ENCODE measurements at regions not wholly inside any gene's neighbourhood (a gene's known extent, or its start where the extent isn't known, plus 50 kb on each side); places are given as distances from the start of the nearest gene placed in this dataset.

DNA sequence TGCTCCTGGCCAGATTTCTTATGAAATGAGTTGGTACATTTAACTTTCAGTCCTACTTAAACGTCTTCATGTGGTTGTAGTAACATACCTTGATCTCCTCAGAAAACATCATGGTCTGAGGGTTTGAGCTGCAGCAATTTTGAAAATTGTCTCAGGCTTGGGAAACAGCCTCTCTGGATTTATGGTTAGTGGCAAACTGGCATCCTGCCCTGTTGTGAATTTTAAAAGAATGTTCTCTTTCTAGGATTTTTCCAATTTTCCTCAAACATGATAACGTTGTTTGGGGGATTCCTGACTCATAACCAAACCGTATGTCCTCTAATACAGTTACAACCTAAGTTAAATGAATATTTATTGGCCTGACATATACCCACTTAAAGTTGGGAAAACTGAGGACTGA is 624.4 kb downstream of the LMO4 start:
- POLR2A ChIA-PET (ENCODE audit: unreplicated experiment): interaction anchor here (0.6 to 0.7 kb wide), 2 partner anchors 235 to 281 kb away, joined by 3 to 5 read pairs; no protein-coding TSS in a partner anchor
- Histone ChIP-seq H3K79me2 (ENCODE audit: low read length) (no peaks in the 10 kb centered on the region), H3K4me3 (ENCODE audit: low read length) (no peak overlapping the region), H3K9ac (ENCODE audit: low read length) (no peak overlapping the region), H3K4me1 (ENCODE audit: insufficient read depth, low read length) (peaks cover 28% of the 10 kb centered on the region), H3K27ac (ENCODE audit: low read length) (no peak overlapping the region), H3K9me3 (ENCODE audit: low read length) (no peaks in the 10 kb centered on the region), H3K27me3 (ENCODE audit: low read length) (no peaks in the 10 kb centered on the region), H3K9me2 (replicated peaks; ENCODE audit: low read length) (no peaks in the 10 kb centered on the region), H4K20me1 (ENCODE audit: low read length) (no peaks in the 10 kb centered on the region), H2AFZ (ENCODE audit: low read length) (no peak overlapping the region), H3K36me3 (ENCODE audit: low read depth, low read length) (no peaks in the 10 kb centered on the region), H3K4me2 (ENCODE audit: low read length) (no peak overlapping the region), H3F3A (ENCODE audit: low read length, unreplicated experiment) (no peaks in the 10 kb centered on the region)
- CTCF ChIA-PET: interaction anchor here (0.7 kb wide), 1 partner anchor 253 kb away, joined by 3 read pairs; no protein-coding TSS in a partner anchor
- DNase-seq: no peak
- intact Hi-C loops (cut with micrococcal nuclease): loop anchor here (1.0 to 10.0 kb wide), 10 partner anchors 146 to 818 kb away; no protein-coding TSS in a partner anchor
- TF ChIP-seq, protein P1, sequence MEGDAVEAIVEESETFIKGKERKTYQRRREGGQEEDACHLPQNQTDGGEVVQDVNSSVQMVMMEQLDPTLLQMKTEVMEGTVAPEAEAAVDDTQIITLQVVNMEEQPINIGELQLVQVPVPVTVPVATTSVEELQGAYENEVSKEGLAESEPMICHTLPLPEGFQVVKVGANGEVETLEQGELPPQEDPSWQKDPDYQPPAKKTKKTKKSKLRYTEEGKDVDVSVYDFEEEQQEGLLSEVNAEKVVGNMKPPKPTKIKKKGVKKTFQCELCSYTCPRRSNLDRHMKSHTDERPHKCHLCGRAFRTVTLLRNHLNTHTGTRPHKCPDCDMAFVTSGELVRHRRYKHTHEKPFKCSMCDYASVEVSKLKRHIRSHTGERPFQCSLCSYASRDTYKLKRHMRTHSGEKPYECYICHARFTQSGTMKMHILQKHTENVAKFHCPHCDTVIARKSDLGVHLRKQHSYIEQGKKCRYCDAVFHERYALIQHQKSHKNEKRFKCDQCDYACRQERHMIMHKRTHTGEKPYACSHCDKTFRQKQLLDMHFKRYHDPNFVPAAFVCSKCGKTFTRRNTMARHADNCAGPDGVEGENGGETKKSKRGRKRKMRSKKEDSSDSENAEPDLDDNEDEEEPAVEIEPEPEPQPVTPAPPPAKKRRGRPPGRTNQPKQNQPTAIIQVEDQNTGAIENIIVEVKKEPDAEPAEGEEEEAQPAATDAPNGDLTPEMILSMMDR (conservative IDR thresholded peaks at IDR 0.05; ENCODE audit: low read depth, low read length): no peak
- TF ChIP-seq EZH2 (IDR thresholded peaks at IDR 0.05; ENCODE audit: low read length, unreplicated experiment) (no peak), EZH2phosphoT487 (IDR thresholded peaks at IDR 0.05; ENCODE audit: borderline replicate concordance, low read length) (no peak)
- BruUV-seq (replicated peaks): no TSS peak
- ATAC-seq: no peak

DNA sequence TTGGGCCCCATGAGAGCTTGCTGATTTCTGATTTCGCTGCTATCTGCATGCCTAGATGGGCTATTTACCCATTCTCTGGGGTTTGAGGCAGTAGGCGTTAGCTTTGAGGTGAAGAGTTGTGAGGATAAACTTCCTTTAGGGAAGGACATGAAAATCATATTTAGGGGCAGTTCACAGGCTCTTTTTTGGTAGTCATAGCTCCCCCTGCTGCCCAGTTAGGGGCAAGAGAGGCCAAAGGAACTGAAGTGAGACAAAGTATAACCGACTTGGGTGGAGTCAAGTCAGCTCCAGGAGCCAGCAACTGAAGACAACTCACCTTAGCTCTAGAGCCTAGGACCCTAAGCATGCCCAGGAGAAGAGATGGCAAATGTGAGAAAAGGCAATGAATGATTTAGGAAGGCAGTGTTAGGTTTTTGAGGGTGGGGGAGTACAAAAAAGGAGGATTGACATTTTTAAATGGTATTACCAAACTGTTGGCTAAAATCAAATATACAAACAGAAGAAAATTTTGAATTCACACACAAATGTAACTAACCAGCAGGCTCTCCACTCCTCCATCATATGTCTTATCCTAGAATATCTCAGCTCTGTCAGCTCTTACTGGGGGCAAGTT is 625.2 kb downstream of the LMO4 start:
- no peaks in the 10 kb centered on the region for H3K27me3 ChIP-seq (ENCODE audit: low read length)
- peaks cover 28% of the 10 kb centered on the region for H3K4me1 ChIP-seq (ENCODE audit: insufficient read depth, low read length)
- H3K36me3 ChIP-seq (ENCODE audit: low read depth, low read length): no peaks in the 10 kb centered on the region
- H3K4me2 ChIP-seq (ENCODE audit: low read length): no peak overlapping the region
- no peak overlapping the region for H3K9ac ChIP-seq (ENCODE audit: low read length)
- ChIA-PET CTCF (interaction anchor here (0.6 to 0.7 kb wide), 2 partner anchors 254 to 280 kb away, joined by 3 read pairs; no protein-coding TSS in a partner anchor), POLR2A (ENCODE audit: unreplicated experiment) (interaction anchor here (0.6 to 0.7 kb wide), 2 partner anchors 235 to 282 kb away, joined by 3 to 5 read pairs; no protein-coding TSS in a partner anchor)
- no peaks in the 10 kb centered on the region for H3K79me2 ChIP-seq (ENCODE audit: low read length)
- intact Hi-C loops (cut with micrococcal nuclease): loop anchor here (1.0 to 10.0 kb wide), 10 partner anchors 147 to 819 kb away; no protein-coding TSS in a partner anchor
- ATAC-seq: peak; percentile 60
- peak overlapping the region; percentile 27; the same call in 1 of the 2 replicates for H2AFZ ChIP-seq (ENCODE audit: low read length)
- no peaks in the 10 kb centered on the region for H3F3A ChIP-seq (ENCODE audit: low read length, unreplicated experiment)
- BruUV-seq (replicated peaks): no TSS peak
- no peak overlapping the region for H3K4me3 ChIP-seq (ENCODE audit: low read length)
- H4K20me1 ChIP-seq (ENCODE audit: low read length): no peaks in the 10 kb centered on the region
- no peaks in the 10 kb centered on the region for H3K9me3 ChIP-seq (ENCODE audit: low read length)
- no peak overlapping the region for H3K27ac ChIP-seq (ENCODE audit: low read length)
- TF ChIP-seq EZH2phosphoT487 (IDR thresholded peaks at IDR 0.05; ENCODE audit: borderline replicate concordance, low read length): no peak
- TF ChIP-seq, protein P1 (conservative IDR thresholded peaks at IDR 0.05; ENCODE audit: low read depth, low read length): peak; percentile 92
- no peaks in the 10 kb centered on the region for H3K9me2 ChIP-seq (replicated peaks; ENCODE audit: low read length)
- DNase-seq: peak; percentile 79

DNA sequence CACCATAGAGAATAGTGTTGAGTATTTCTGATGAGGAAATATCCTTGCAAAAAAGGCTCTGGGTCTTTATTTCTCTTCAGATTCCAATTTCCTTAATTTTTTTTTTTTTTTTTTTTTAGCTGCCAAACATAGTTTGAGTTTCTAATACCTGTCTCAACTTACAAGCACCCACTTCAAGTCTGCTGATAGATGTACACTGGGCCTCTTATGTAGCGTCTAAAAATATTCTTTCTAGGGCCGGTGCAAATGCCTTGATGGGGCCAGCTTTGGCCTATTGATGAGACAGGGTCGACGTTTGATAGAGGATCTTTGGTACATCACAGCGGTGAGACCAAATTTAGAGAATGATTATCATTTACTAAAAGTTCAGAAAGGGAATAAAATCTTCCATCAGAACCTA is 626.4 kb downstream of the LMO4 start:
- no peaks in the 10 kb centered on the region for H3K27me3 ChIP-seq (ENCODE audit: low read length)
- no peak for DNase-seq
- H3K36me3 ChIP-seq (ENCODE audit: low read depth, low read length): no peaks in the 10 kb centered on the region
- ATAC-seq: no peak
- H2AFZ ChIP-seq (ENCODE audit: low read length): no peak overlapping the region
- no peaks in the 10 kb centered on the region for H3K79me2 ChIP-seq (ENCODE audit: low read length)
- no peaks in the 10 kb centered on the region for H3F3A ChIP-seq (ENCODE audit: low read length, unreplicated experiment)
- intact Hi-C loops (cut with micrococcal nuclease): loop anchor here (5.0 to 10.0 kb wide), 7 partner anchors 107 to 820 kb away; no protein-coding TSS in a partner anchor
- no peak overlapping the region for H3K9ac ChIP-seq (ENCODE audit: low read length)
- ChIA-PET POLR2A (ENCODE audit: unreplicated experiment) (no interaction called here), CTCF (no interaction called here)
- no TSS peak for BruUV-seq (replicated peaks)
- H3K4me3 ChIP-seq (ENCODE audit: low read length): no peak overlapping the region
- no peak overlapping the region for H3K27ac ChIP-seq (ENCODE audit: low read length)
- H3K4me2 ChIP-seq (ENCODE audit: low read length): no peak overlapping the region
- no peaks in the 10 kb centered on the region for H4K20me1 ChIP-seq (ENCODE audit: low read length)
- no peaks in the 10 kb centered on the region for H3K9me2 ChIP-seq (replicated peaks; ENCODE audit: low read length)
- TF ChIP-seq, protein P1 (conservative IDR thresholded peaks at IDR 0.05; ENCODE audit: low read depth, low read length): no peak
- TF ChIP-seq EZH2 (IDR thresholded peaks at IDR 0.05; ENCODE audit: low read length, unreplicated experiment): no peak
- TF ChIP-seq EZH2phosphoT487 (IDR thresholded peaks at IDR 0.05; ENCODE audit: borderline replicate concordance, low read length): no peak
- H3K9me3 ChIP-seq (ENCODE audit: low read length): no peaks in the 10 kb centered on the region
- H3K4me1 ChIP-seq (ENCODE audit: insufficient read depth, low read length): peaks cover 28% of the 10 kb centered on the region

All from PC-3 (cell line).